PC-9 (cell line): ENCODE measurements at regions not wholly inside any gene's neighbourhood (a gene's known extent, or its start where the extent isn't known, plus 50 kb on each side); places are given as distances from the start of the nearest gene placed in this dataset.
"Not testable (repeated sequence)": the region's sequence is repeated elsewhere in the genome, so short reads cannot be mapped to it uniquely, and the experiment has no call there.

Source experiments
- EZH2 ChIP-seq: fragments of 200-600 bp; sonication (generic); IDR thresholded peaks from 2 replicates; pipeline ENCODE4 v1.8.0; 2017; ENCODE audit warnings: antibody characterized with exemption, low read depth
- TF ChIP-seq, protein P1 (sequence below): fragments of 200-600 bp; sonication (generic); conservative IDR thresholded peaks from 2 replicates; pipeline ENCODE4 v1.6.1; 2017; ENCODE audit warnings: mixed run types, antibody characterized with exemption, mild to moderate bottlenecking, moderate library complexity

DNA sequence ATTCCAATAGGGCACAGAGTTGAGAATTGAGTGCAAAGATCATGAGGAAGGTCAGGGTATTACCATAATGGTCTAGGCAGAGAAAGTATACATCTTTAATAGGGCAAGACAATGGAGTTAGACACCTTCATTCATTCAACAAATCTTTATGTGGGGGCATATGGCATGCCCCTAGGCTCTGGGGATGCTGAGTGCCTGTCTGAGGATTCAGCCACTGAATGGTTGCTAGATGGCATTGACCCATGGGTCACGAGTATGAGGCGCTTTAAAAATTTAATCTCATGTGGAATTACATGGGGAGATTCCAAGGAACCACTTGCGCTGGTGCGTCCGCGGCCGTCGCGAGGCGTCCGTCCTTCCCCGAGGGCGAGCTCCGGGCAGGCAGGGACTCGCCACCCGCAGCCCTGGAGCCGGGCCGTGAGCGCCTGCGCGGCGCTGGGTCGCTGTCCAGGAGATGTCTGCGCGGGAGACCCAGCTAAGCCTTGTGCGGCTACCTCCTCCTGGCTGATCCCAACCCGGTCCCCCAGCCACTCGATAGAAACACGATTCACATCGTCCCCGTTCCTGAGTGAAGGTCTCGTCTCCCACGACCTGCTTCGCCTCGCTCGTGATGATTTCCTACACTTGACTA lies 152.1 kb upstream of the ZNF322 start:
- TF ChIP-seq, protein P1, sequence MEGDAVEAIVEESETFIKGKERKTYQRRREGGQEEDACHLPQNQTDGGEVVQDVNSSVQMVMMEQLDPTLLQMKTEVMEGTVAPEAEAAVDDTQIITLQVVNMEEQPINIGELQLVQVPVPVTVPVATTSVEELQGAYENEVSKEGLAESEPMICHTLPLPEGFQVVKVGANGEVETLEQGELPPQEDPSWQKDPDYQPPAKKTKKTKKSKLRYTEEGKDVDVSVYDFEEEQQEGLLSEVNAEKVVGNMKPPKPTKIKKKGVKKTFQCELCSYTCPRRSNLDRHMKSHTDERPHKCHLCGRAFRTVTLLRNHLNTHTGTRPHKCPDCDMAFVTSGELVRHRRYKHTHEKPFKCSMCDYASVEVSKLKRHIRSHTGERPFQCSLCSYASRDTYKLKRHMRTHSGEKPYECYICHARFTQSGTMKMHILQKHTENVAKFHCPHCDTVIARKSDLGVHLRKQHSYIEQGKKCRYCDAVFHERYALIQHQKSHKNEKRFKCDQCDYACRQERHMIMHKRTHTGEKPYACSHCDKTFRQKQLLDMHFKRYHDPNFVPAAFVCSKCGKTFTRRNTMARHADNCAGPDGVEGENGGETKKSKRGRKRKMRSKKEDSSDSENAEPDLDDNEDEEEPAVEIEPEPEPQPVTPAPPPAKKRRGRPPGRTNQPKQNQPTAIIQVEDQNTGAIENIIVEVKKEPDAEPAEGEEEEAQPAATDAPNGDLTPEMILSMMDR, result not testable (repeated sequence)
- TF ChIP-seq EZH2, result not testable (repeated sequence)
